Panc1 (cell line): ENCODE measurements at regions not wholly inside any gene's neighbourhood (a gene's known extent, or its start where the extent isn't known, plus 50 kb on each side); places are given as distances from the start of the nearest gene placed in this dataset.

Source experiments
- CTCF ChIP-seq: fragments of 450-650 bp; IDR thresholded peaks from 2 replicates; pipeline ENCODE4 v1.5.1; 2017; ENCODE audit warnings: mild to moderate bottlenecking
- POLR2AphosphoS5 ChIP-seq: IDR thresholded peaks from 2 replicates; pipeline ENCODE4 v1.6.1; 2012; ENCODE audit warnings: mild to moderate bottlenecking, low read depth, low read length, moderate library complexity
- REST ChIP-seq, 2 experiments: IDR thresholded peaks; 2 replicates each; pipeline ENCODE4 v1.6.1; 2011 to 2012; ENCODE audit warnings: low read depth in 2 of 2, control low read depth in 1 of 2, low read length in 1 of 2, mild to moderate bottlenecking in 1 of 2, moderate library complexity in 1 of 2; ENCODE audit not compliant: insufficient read depth in 1 of 2
- SIN3A ChIP-seq: IDR thresholded peaks from 2 replicates; pipeline ENCODE4 v1.6.1; 2012; ENCODE audit warnings: low read depth, mild to moderate bottlenecking, low read length, moderate library complexity, borderline replicate concordance; ENCODE audit not compliant: insufficient read depth

- TF ChIP-seq CTCF, result no peak
- TF ChIP-seq POLR2AphosphoS5, result no peak
- no peak for TF ChIP-seq REST (IDR thresholded peaks at IDR 0.05; ENCODE audit: insufficient read depth in 1 of 2, low read depth in 2 of 2, low read length in 1 of 2)
- TF ChIP-seq SIN3A, result no peak
These were observed 234.0 kb upstream of the VCX3A start for GRCh38 chrX:6768881-6769280.
